HG02610 (cell line): ENCODE measurements at regions not wholly inside any gene's neighbourhood (a gene's known extent, or its start where the extent isn't known, plus 50 kb on each side); places are given as distances from the start of the nearest gene placed in this dataset.

ENCODE experiments used
- ATAC-seq: cut with Tn5 transposase; IDR thresholded peaks from one replicate; pipeline ENCODE4 v1.9.1; 2021; ENCODE audit warnings: mild to moderate bottlenecking, moderate library complexity; ENCODE audit not compliant: unreplicated experiment

DNA sequence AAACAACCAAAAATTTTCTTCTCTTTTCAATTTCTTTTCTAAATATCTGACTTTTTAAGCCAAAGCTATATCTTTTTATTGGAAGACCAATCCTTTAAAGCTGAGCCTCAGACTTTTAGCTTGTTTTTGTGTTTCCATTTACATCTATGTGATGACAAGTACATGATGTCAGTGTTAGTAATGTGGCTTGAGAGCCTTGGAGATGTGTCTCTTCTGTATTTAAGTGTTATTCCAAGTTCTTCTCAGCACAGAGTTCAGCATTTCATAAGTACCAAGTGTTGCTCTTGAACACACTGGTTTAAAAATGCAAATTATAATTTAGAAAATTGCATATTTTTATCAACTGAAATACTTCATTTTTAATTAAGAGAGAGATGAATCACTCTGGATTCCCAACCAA lies 948.9 kb upstream of the FLRT2 start:
- ATAC-seq: no peak

DNA sequence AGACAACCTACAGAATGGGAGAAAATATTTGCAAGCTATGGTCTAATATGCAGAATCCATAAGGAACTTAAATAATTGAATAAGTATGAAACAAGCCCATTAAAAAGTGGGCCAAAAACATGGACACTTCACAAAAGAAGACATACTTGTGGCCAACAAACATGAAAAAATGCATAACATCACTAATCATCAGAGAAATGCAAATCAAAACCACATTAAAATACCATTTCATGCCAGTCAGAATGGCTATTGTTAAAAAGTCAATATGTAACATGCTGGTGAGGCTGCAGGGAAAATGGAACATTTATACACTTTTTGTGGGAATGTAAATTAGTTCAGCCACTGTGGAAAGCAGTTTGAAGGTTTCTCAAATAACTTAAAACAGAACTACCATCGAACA lies 945.4 kb upstream of the FLRT2 start:
- ATAC-seq: no peak

DNA sequence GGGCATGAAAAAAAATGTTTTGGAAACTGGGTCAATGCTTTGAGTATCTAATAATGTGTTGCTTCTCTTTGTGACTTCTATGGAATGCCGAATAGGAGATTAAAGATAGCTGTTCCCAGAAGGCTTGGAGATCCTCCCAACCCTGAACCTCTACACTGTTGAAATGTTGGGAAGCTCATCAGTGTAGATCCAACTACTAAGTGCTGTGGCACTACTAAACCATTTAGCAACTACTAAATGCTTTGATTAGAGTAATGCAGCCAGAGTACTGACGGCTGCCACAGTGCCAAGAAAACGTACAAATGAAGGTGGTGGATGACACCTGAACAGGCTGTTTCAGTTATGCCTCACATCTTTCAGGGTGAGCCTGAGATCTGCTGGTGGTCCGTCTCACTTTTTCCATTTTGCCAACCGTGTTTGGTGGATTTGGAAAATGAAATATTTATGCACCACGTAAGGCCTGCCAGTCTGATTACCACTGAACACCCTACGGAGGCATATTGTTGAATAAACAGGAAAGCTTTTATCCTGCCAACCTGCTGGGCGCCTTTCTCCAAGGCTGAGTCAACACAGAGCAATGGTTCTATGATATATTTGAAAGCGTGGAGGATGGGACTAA lies 938.0 kb upstream of the FLRT2 start:
- no peak for ATAC-seq

DNA sequence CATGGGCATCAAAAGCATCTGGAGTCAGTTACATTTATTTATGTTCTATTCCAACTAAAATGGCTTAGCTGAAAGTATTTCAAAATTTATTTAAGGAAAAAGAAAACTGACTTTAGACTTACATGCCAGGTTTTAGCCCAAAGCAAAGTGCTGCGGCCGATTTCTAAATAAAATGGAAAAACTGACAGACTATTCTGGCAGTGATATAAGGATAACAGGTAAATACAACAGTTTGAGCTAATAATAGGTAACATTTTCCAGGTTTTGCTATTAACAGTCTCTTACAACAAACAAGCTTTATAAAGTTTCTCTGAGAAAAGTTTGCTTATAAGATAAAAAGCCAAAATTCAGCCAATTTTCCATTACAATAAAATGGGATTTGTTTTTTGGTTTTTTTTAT lies 937.2 kb upstream of the FLRT2 start:
- ATAC-seq: no peak

DNA sequence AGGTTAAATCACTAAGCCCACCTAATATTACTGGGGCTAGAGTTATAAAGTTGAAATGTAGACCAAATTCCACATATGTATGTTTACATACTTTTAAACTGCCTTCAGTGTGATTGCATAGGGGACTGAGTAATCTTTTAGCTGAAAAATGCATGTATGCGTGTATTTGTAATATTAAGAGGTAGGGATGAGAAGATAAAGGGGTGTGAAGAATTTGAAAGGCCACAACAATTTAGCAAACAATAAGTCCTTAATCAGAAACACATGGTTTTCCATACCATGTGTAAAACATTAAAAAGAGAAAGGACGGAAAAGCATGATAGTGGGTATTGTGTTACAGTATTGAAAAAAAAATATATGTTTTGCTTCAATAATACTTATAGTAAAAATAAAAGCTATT lies 919.9 kb upstream of the FLRT2 start:
- no peak for ATAC-seq

DNA sequence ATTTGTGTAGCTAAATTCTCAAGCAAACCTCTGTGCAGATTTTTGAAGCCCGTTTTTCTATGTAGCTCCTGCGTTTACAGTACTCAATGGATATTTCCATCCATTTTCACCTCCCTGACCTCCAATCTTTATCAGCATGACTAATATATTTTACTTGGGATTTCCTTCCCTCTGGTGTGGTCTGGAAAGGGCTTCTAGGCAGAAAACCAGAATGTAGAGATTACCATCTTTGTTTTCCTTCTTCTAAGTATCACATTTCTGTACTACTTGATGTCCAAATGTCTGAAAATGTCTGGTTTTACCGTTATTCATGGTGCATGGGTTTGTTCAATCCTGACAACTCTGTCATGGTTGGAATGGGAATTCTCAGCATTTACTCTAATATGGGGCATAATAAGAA lies 907.6 kb upstream of the FLRT2 start:
- no peak for ATAC-seq

DNA sequence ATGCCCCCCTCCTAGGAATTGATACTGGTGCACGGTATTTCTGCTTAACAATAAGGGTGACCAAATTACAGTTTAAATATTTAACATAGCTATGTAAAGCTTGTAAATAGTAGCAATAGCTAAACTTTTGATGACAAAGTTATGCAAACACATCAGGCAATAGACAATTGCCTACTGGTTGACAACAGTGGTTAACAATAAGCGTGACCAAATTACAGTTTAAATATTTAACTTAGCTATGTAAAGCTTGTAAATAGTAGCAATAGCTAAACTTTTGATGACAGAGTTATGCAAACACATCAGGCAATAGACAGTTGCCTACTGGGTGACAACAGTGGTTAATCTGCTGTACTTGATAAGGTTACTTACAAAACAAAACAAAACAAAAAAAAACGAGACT lies 886.5 kb upstream of the FLRT2 start:
- no peak for ATAC-seq

DNA sequence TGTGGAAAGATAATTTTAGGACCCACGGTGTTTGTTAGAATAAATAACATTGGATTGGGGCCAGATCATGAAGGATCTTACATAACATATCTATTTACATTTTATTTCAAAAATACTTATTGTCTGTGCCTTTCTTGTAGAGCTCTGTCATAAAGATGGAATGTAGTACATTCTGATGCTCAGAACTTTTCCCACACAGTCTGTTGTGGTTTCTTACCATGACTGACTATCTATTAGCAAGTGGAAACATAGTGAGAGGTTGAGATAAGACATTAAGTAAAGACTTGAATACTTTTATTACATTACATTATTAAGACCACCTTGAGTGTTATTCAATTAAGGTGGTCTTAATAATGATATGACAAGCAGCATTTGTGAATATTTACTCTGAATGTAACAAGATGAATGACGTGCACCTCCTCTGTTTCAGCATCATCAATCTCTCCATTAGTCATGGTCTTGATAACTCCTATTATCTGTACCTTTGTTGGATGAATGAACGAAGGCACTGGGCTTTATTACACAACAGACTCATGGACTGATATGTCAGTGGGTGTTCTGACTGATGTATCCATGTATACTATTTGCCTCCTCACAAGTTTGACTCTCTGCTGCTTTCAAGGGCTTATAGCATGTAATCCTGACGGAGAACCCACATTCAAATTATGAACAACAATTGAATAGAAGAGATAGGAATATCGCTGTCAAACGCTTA lies 883.0 kb upstream of the FLRT2 start:
- ATAC-seq: no peak

DNA sequence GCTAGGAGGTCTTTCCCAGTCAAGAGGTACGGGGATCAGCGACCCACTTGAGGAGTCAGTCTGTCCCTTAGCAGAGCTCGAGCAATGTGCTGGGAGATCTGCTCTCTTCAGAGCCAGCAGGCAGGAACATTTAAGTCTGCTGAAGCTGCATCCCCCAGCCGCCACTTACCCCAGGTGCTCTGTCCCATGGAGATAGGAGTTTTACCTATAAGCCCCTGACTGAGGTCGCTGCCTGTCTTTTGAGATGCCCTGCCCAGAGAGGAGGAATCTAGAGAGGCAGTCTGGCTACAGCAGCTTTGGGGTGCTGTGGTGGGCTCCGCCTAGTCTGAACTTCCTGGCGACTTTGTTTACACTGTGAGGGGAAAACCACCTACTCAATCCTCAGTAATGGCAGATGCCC lies 874.9 kb upstream of the FLRT2 start:
- no peak for ATAC-seq

DNA sequence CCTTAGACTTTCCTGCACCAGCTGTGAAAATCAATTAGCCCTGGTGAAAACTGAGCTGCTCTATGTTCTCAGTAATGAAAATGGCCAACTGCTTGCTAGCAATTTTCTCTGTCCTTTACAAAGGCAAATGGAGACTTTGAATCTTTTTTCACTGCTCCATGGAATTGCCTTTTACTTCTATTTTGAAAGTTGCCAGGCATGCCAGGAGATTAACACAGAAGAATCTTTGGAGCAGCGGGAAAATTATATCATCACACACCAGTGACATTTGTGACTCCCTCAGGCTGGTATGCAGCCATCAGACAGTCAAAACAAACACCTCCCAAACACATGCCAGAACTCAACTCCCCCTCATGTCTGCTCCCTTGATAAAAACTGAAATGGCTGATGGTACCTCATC lies 872.0 kb upstream of the FLRT2 start:
- ATAC-seq: no peak

DNA sequence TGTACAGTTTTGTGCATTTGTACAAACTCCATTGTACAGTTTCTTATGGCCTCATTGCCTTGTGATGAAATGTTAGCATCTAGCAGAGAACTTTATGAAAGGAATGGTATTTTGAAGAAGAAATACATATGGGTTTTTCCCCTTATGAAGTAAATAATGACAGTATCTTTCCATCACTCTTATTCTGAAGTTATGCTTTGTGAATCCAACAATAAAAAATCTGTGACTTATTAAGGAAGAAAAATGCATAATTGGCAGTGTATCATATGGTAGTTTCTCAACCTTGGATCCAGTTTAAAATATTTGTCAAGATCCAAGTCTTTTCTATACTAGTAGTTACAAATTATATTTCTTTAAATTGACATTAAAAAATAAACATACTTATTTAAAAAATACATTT lies 859.1 kb upstream of the FLRT2 start:
- no peak for ATAC-seq

DNA sequence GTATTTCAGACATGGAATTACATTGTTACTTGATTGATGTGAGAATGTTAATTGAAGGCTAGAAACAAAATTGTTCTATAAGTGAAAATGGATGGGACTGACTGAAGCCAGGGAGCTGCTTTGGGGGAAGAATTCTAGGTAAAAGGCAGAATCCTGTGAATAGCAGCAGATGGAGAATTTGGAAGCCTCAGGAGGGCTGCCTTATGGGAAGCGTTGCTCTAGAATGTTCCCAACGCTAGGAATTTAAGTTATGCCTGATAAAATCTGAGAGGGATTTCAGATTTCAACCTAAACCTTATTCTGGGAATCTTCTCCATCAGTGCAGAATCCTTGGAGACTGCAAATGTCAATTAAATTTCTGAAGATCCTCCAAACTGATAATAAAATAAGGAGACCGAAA lies 858.2 kb upstream of the FLRT2 start:
- ATAC-seq: no peak

DNA sequence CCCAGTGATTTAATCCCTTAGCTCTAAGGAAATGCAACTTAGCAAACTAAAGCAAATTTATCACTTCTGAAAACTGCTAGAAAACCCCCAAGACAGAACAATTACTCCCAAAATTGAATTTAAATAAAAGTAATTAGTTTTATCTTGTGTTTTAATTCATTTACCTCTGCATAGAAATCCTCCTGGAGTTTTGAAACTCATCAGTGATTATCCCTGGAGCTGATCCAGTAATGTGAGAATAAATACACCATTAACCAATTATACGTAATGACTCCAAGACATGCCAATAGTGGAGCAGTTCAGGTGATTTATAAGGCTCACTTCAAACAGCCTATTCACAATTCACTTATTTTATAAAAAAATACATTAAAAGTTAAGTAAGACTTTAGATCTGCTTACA lies 855.3 kb upstream of the FLRT2 start:
- no peak for ATAC-seq

DNA sequence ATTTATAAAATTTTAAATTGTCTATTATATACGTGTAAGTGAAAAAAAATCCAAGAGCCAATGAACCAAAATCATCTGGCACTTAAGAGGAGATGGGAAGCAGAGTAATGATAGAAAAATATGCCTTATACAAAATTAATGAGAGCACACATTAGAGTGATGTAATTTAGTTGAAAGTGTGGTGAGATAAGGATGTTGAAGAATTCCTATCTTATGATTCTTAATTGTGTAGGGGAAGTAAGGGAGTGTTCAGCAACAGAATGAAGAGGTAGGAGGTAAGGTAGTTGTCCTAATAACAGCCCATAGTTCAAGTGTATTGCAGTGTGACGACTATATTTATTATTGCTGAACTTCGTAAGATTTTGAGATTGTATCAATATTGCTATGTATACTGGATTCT lies 843.4 kb upstream of the FLRT2 start:
- no peak for ATAC-seq

DNA sequence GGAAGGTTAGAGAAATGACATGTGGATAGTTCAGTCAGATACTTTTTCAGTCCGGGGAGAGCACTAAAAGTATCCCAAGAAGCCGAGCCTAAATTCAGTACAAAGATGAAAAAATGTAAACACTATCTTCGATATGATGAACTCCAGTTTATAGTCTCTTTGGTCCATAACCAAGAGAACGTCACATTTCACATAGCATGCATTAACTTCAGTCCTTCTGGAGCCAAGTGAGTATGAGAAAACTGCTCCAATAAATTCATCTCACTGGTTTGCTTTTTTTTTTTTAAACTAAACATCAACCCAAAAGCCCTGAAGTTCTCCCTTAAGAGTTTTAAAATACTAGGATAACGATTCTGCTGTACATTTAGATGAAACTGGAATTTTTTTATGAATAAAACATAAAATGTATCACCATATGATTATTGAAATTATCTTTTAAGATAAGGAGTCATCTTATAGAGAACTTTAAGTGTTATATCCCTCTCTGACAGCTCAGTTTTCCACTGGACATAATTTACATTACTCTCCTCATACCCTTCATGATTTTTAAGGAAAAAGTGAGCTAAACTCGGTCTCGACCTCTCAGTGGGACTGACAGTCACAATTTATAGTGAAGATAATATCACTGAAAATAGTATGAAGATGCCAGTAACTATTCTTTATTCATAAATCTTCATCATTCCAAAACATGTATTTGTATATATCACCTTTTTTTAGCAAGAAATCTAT lies 841.5 kb upstream of the FLRT2 start:
- ATAC-seq: no peak

DNA sequence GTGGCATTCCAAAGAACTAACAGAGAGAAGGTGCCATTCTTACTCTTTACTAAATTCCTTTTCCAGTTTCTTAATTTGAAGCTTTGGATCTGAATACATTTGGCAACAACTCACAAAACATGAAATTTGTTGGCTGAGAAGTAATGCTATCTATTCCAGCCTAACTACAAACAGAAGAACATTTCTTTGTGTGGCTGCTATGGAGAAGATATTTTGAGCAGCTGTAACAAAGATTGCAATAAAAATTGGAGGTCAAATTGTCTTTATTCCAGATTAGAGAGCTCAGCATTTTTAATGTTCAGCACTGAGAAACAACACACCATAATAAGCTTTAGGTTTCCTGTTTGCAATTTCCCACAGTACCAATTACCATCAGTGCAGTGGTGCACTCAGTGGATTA lies 835.8 kb upstream of the FLRT2 start:
- ATAC-seq: no peak

DNA sequence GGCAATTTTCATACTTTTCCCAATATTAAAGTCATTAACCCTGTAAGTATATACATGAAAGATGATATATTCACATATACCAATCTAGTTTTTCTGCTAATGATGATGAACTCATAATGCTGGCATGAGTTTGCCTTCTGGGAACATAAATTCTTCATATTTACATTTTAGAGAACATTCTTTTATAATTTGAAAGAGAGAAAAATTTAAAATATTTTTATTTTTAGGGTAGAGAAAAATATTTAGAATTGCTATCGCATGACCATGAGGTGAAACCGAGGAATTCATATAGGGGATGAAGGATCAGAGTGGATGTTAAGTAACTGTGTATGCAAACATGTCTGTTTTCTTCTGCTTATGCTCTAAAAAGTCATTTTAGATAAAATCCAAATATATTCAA lies 825.3 kb upstream of the FLRT2 start:
- no peak for ATAC-seq

DNA sequence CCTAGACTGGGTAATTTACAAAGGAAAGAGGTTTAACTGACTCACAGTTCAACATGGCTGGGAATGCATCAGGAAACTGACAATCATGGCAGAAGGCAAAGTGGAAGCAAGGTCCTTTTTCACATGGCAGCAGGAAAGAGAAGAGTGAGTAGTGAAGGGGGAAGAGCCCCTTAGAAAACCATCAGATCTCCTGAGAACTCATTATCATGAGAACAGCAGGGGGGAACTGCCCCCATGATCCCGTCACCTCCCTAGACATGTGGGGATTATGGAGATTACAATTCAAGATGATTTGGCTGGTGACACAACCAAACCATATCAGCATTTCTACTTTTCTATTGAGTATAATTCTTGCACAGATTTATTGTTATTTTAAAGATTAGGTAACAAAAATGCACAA lies 822.1 kb upstream of the FLRT2 start:
- ATAC-seq: no peak

DNA sequence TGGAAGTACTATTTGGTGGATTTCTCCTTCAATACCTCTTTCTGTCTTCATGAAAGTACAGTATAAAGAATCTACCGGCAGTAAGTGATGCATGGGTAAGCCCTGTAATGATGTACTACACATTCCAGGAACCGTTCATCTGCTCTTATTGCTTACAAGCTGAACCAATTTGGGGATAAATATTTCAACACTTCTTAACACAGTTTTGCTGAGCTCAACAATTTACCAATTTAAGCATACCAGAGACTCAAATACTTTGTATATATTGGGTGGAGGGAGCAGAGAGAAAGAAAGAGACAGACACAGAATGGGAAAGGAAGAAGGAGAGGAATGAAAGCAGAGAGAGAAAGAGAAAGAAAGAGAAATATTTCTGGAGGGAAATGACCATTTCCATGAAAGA lies 821.1 kb upstream of the FLRT2 start:
- no peak for ATAC-seq

DNA sequence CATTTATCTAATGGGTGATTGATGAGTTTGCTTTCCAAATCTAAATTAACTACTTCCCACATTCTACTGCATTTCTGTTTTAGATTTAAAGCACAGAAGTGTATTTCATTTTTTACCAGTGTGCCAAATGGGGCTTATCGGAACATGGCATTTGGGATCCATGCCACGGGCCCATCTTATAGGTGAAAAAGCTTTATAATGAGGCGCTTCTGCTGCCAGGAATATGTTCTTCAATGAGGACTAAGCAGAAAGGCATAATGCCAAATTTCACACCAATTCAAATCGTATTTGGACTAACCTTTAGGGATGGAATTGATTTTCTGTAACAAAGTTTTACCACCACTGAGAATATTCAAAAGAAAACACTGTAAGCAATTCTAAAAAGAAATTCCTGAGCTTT lies 803.5 kb upstream of the FLRT2 start:
- no peak for ATAC-seq

DNA sequence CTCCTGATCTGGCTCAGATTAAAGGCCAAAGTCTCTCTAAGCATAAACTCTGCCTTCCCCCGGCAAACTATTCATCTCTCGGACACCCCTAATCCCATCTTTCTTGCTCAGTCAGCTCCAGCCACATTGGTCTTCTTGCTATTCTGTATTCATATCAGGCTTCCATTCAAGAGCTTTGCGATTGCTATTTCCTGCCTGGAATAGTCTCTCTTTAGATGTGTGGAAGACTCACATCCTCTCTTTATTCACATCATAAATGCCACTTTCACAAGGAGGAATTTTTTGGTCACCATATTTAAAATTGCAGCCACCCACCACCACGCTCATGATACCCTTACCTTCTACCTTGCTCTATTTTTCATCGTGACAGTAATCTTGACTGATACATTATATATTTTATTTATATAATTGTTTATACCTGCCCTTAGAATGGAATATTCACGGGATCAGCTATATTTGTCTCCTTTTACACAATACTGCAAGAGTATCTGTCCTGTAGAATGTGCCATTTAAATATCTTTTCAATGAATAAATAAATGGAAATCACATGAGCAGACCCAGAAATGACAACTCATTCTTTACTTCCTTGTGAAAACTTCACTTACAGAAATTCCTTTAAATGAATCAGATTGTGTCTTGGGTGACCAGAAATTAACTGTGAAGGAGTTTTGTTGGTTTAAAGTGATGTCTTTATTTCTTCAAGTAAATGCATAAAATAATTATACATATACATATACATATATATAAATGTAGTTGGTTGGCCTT lies 780.6 kb upstream of the FLRT2 start:
- ATAC-seq: no peak

DNA sequence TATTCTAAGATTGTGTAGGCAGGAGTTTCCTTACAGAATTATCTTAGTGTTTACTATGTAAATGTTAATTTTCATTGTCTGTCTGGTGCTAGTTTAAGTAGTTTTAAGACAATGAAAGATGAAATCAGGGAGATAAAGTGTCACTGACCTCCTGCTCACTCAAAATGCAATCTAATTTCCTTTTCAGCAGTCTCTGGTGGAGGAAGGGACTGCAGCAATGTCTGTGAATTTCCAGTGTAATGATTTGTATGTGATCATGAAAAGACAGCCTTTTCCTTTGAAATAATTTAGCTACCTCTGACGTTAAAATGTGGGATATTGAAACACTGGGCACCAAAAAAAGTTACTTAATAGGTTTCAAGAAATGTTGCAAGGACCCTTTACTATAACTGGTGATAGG lies 779.7 kb upstream of the FLRT2 start:
- no peak for ATAC-seq
